ENCODE measurements at regions not wholly inside any gene's neighbourhood (a gene's known extent, or its start where the extent isn't known, plus 50 kb on each side); places are given as distances from the start of the nearest gene placed in this dataset.
A peak's percentile ranks its signal among the peaks of the same experiment; 100 is the strongest.

DNA sequence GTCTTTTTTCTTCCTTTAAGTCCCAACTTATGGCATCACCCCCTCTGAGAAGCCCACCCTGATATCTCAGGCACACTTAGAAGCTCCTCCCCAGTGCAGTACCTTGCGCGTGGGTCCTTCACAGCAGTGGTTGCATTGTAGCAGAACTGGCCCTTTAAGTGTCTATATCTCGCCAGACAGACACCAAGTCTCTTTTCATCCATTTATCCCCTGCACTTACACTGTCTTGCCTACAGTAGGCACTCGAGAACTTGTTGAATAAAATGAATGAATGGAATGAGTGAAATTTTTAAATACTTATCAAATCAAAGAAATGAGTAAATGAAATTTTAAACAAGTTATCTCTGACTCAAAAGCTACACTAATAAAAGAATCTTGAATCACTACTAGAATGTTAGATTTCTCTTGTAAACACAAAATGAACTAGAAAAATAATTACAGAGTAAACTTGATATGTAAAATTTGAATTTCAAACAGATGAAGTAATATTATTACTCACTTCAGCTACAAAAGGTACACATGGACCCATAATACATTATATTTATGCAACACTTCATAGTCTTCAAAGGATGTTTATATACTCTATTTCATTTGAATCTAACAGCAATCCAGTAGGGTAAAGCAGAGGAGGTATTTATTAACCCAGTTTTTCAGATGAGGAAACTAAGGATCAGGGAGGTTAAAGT is 54.7 kb upstream of the MAN1A2 start:
- no peak for FAIRE-seq
- H2AK5ac ChIP-seq (ENCODE audit: low read depth, low read length) = no peak overlapping the region
- no peaks in the 10 kb centered on the region for H3K79me2 ChIP-seq (ENCODE audit: control insufficient read depth in 1 of 2, insufficient read depth in 2 of 2, low read length in 2 of 2)
- no peak overlapping the region for H2BK15ac ChIP-seq (ENCODE audit: low read length)
- no peaks in the 10 kb centered on the region for H3K4me1 ChIP-seq (replicated peaks in 1 of 4; ENCODE audit: control insufficient read depth in 3 of 4, insufficient read depth in 4 of 4, low read length in 3 of 4)
- no peak overlapping the region for H3K27ac ChIP-seq (ENCODE audit: low read depth, low read length)
- no peak overlapping the region for H3K4ac ChIP-seq (replicated peaks; ENCODE audit: insufficient read length, low read depth, low read length)
- no peaks in the 10 kb centered on the region for H4K20me1 ChIP-seq (replicated peaks in 1 of 2; ENCODE audit: control insufficient read depth in 1 of 2, insufficient read depth in 2 of 2, low read length in 2 of 2)
- H3K4me3 ChIP-seq (ENCODE audit: extremely low read depth in 1 of 4, insufficient read depth in 2 of 4, low read depth in 3 of 4, low read length in 4 of 4) = no peak overlapping the region
- no peak overlapping the region for H3K23ac ChIP-seq (ENCODE audit: insufficient read length)
- no peaks in the 10 kb centered on the region for H3K9me3 ChIP-seq (ENCODE audit: insufficient read depth in 2 of 2, low read depth in 1 of 2, low read length in 1 of 2)
- no peak overlapping the region for H4K91ac ChIP-seq (replicated peaks; ENCODE audit: insufficient read length, low read length)
- ChIA-PET POLR2A (ENCODE audit: partially characterized antibody) (interaction anchor here (1.0 kb wide), 1 partner anchor 9 kb away, joined by 3 read pairs; no protein-coding TSS in a partner anchor), CTCF (ENCODE audit: partially characterized antibody) (interaction anchor here (1.3 to 2.6 kb wide), 4 partner anchors 9 to 245 kb away, joined by 3 to 9 read pairs (median 6); no protein-coding TSS in a partner anchor)
- H3K4me2 ChIP-seq (ENCODE audit: insufficient read depth in 1 of 2, low read depth in 2 of 2, low read length in 2 of 2) = no peak overlapping the region
- H2AFZ ChIP-seq (ENCODE audit: low read length) = 0 out of 2 replicates have a peak overlapping the region, but pooled peaks have one; percentile 64
- no peaks in the 10 kb centered on the region for H3K23me2 ChIP-seq (ENCODE audit: low read depth, low read length)
- H3K9ac ChIP-seq (replicated peaks in 1 of 4; ENCODE audit: extremely low read depth in 1 of 4, low read depth in 3 of 4, low read length in 3 of 4) = no peak overlapping the region
- H2BK12ac ChIP-seq (ENCODE audit: low read depth, low read length) = no peak overlapping the region
- H4K5ac ChIP-seq (ENCODE audit: insufficient read length, low read depth, low read length) = no peak overlapping the region
- no peak overlapping the region for H2BK20ac ChIP-seq (ENCODE audit: low read length)
- no peak overlapping the region for H3K14ac ChIP-seq (ENCODE audit: insufficient read length)
- H3K36me3 ChIP-seq (ENCODE audit: control insufficient read depth in 2 of 4, insufficient read depth in 4 of 4, low read length in 3 of 4) = no peaks in the 10 kb centered on the region
- H3K18ac ChIP-seq (ENCODE audit: extremely low read depth, low read length) = no peak overlapping the region
- H3K27me3 ChIP-seq (replicated peaks in 1 of 4; ENCODE audit: control insufficient read depth in 3 of 4, extremely low read depth in 1 of 4, insufficient read depth in 3 of 4, low read length in 3 of 4) = no peaks in the 10 kb centered on the region
- H3K56ac ChIP-seq (replicated peaks; ENCODE audit: insufficient read length, low read depth, low read length) = no peak overlapping the region
- H3K79me1 ChIP-seq (ENCODE audit: low read depth, low read length) = no peaks in the 10 kb centered on the region
- no peak overlapping the region for H2BK120ac ChIP-seq (replicated peaks; ENCODE audit: low read depth, low read length)
- no peak overlapping the region for H4K8ac ChIP-seq (ENCODE audit: extremely low read depth, insufficient read depth, low read length)
- 59% methylated on average over 4 of the region's 4 CpGs; no CpG with 5 or more reads in 1 of the 2 experiments for WGBS, 2 experiments (ENCODE audit: extremely low coverage in 1 of 2, insufficient coverage in 1 of 2, insufficient read length in 1 of 2, insufficient replicate concordance in 2 of 2, low coverage in 1 of 2, low lambda C conversion rate in 2 of 2, missing lambda C conversion rate in 1 of 2)
- H2BK5ac ChIP-seq (ENCODE audit: low read depth, low read length) = no peak overlapping the region
- no peak for DNase-seq (ENCODE audit: low read depth in 1 of 2, low spot score in 2 of 2)
- TF ChIP-seq SUZ12 (IDR thresholded peaks at IDR 0.05; ENCODE audit: low read length) (no peak), RAD21 (IDR thresholded peaks at IDR 0.05 in 1 of 2, conservative IDR thresholded peaks at IDR 0.05 in 1 of 2; ENCODE audit: low read depth in 2 of 2, low read length in 2 of 2) (peak; percentile 37 to 40; a peak in 3 of 4 replicates), CBX8 (IDR thresholded peaks at IDR 0.05; ENCODE audit: borderline replicate concordance, low read depth, low read length) (no peak), RFX5 (IDR thresholded peaks at IDR 0.05; ENCODE audit: borderline replicate concordance, low read depth, low read length) (no peak), TBP (IDR thresholded peaks at IDR 0.05; ENCODE audit: low read depth, low read length) (no peak), HDAC6 (IDR thresholded peaks at IDR 0.05; ENCODE audit: low read depth, low read length) (no peak), POLR2A (IDR thresholded peaks at IDR 0.05; ENCODE audit: control extremely low read depth in 1 of 2, low read depth in 2 of 2, low read length in 2 of 2) (no peak), PHF8 (conservative IDR thresholded peaks at IDR 0.05; ENCODE audit: low read depth, low read length) (no peak), ZNF274 (IDR thresholded peaks at IDR 0.05; ENCODE audit: borderline replicate concordance, extremely low read depth, low read length) (no peak), TAF1 (IDR thresholded peaks at IDR 0.05; ENCODE audit: low read depth, low read length) (no peak), TAF7 (optimal IDR thresholded peaks at IDR 0.05; ENCODE audit: borderline replicate concordance, low read depth, low read length) (no peak), POLR2AphosphoS5 (IDR thresholded peaks at IDR 0.05; ENCODE audit: low read depth, low read length) (no peak)
- TF ChIP-seq, protein P1, sequence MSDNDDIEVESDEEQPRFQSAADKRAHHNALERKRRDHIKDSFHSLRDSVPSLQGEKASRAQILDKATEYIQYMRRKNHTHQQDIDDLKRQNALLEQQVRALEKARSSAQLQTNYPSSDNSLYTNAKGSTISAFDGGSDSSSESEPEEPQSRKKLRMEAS (IDR thresholded peaks at IDR 0.05) = no peak
